MCF 10A (cell line): ENCODE measurements at regions not wholly inside any gene's neighbourhood (a gene's known extent, or its start where the extent isn't known, plus 50 kb on each side); places are given as distances from the start of the nearest gene placed in this dataset.
"Not testable (repeated sequence)": the region's sequence is repeated elsewhere in the genome, so short reads cannot be mapped to it uniquely, and the experiment has no call there.

Source experiments
- BruUV-seq: library from RNA; stranded (reverse); fragments of 400-500 nt; replicated peaks from 2 replicates; lab custom pipeline; 2021; lab: Mats Ljungman, UMichigan
- CTCF ChIA-PET: fragments of 300-600 bp; sonication (Branson Sonifier 250); formaldehyde crosslinking; extraction: SDS; loops from one replicate; lab custom pipeline; 2021; ENCODE audit warnings: antibody characterized with exemption, inconsistent platforms; lab: Yijun Ruan, JAX
- POLR2A ChIA-PET: fragments of 300-600, 350-650 bp; sonication (Branson Sonifier 250); formaldehyde crosslinking; extraction: SDS; loops from one replicate; lab custom pipeline; 2020; ENCODE audit warnings: antibody characterized with exemption, inconsistent platforms; lab: Yijun Ruan, JAX
- DNase-seq: peaks from one replicate; pipeline ENCODE4 v3.0.0-alpha.2; 2018; ENCODE audit not compliant: unreplicated experiment
- H3K27ac Mint-ChIP-seq: one replicate; pipeline ENCODE4 v1.8.0; 2022; ENCODE audit warnings: mild to moderate bottlenecking, low read depth, mixed read lengths; ENCODE audit not compliant: unreplicated experiment
- H3K27me3 Mint-ChIP-seq: one replicate; pipeline ENCODE4 v1.8.0; 2022; ENCODE audit warnings: mixed read lengths; ENCODE audit not compliant: insufficient read depth, unreplicated experiment
- H3K36me3 Mint-ChIP-seq: one replicate; pipeline ENCODE4 v1.8.0; 2022; ENCODE audit warnings: mild to moderate bottlenecking, moderate library complexity, mixed read lengths; ENCODE audit not compliant: insufficient read depth, unreplicated experiment
- H3K4me1 Mint-ChIP-seq: one replicate; pipeline ENCODE4 v1.8.0; 2022; ENCODE audit warnings: mixed read lengths; ENCODE audit not compliant: insufficient read depth, unreplicated experiment
- H3K4me3 Mint-ChIP-seq: one replicate; pipeline ENCODE4 v1.8.0; 2022; ENCODE audit warnings: mild to moderate bottlenecking, moderate library complexity, mixed read lengths; ENCODE audit not compliant: unreplicated experiment
- H3K9me3 Mint-ChIP-seq: one replicate; pipeline ENCODE4 v1.8.0; 2022; ENCODE audit warnings: mixed read lengths; ENCODE audit not compliant: unreplicated experiment
- CTCF ChIP-seq: fragments of 200-600 bp; IDR thresholded peaks from one replicate; pipeline ENCODE4 v1.8.0; 2022; ENCODE audit warnings: antibody characterized with exemption, mild to moderate bottlenecking; ENCODE audit not compliant: unreplicated experiment
- intact Hi-C: fragments of 100-400 bp; cut with micrococcal nuclease; formaldehyde crosslinking; loops from 2 replicates; pipeline ENCODE4 v1.14.1; 2022

GRCh38 chr7:149604521-149604920 lies 106.9 kb upstream of the ZNF746 start:
- intact Hi-C loops = no loop called here
- Mint-ChIP-seq H3K27me3 (no peaks in the 10 kb centered on the region), H3K36me3 (peaks cover 34% of the 10 kb centered on the region), H3K4me1 (peaks cover 6% of the 10 kb centered on the region), H3K4me3 (no peak overlapping the region), H3K9me3 (no peaks in the 10 kb centered on the region), H3K27ac (no peak overlapping the region)
- no peak for TF ChIP-seq CTCF
- no TSS peak for BruUV-seq
- ChIA-PET CTCF (interaction anchor here (0.6 kb wide), 2 partner anchors 148 to 815 kb away, joined by 3 read pairs; no protein-coding TSS in a partner anchor), POLR2A (interaction anchor here (1.9 kb wide), 1 partner anchor 19 kb away, joined by 4 read pairs; no protein-coding TSS in a partner anchor)
- DNase-seq = no peak

DNA sequence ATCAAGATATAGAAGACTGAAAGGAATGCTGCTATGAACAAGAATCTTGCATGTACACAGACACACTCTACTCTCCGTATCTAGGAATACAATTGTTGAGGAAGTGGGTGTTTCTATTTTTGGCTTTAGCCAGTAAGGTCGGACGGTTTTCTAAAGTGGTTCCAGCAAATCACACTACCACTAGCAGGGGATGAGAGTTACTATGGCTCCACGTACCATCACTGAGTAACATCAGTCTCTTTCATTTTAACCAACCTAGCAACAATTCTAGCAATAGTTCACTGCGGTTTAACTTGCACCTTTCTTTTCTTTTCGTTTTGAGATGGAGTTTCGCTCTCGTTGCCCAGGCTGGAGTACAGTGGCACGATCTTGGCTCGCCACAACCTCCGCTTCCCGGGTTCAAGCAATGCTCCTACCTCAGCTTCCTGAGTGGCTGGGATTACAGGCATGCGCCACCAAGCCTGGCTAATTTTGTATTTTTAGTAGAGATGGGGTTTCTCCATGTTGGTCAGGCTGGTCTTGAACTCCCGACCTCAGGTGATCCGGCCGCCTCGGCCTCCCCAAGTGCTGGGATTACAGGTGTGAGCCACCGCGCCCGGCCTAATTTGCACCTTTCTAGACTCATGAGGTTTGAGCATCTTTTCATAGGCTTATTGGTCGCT lies 103.2 kb upstream of the ZNF746 start:
- H3K4me3 Mint-ChIP-seq, DNase-seq, BruUV-seq, H3K27ac Mint-ChIP-seq, H3K4me1 Mint-ChIP-seq, H3K9me3 Mint-ChIP-seq, intact Hi-C loops, POLR2A ChIA-PET, H3K27me3 Mint-ChIP-seq: not testable (repeated sequence)
- H3K36me3 Mint-ChIP-seq = peaks cover 48% of the 10 kb centered on the region
- CTCF ChIA-PET = interaction anchor here (0.8 kb wide), 1 partner anchor 62 kb away, joined by 3 read pairs; no protein-coding TSS in a partner anchor

GRCh38 chr7:149599636-149600206 lies 102.1 kb upstream of the ZNF746 start:
- Mint-ChIP-seq H3K4me3 (no peak overlapping the region), H3K27me3 (no peaks in the 10 kb centered on the region), H3K36me3 (peaks cover 53% of the 10 kb centered on the region), H3K4me1 (peaks cover 5% of the 10 kb centered on the region), H3K9me3 (no peaks in the 10 kb centered on the region), H3K27ac (peak overlapping the region; percentile 73)
- CTCF ChIA-PET = interaction anchor here (0.7 to 1.4 kb wide), 4 partner anchors 8 to 404 kb away, joined by 3 read pairs; partner anchors contain the start of gene ZNF282
- no peak for DNase-seq
- POLR2A ChIA-PET = no interaction called here
- no peak for TF ChIP-seq CTCF
- intact Hi-C loops = loop anchor here (5.0 kb wide), 2 partner anchors 102 to 287 kb away; partner anchors contain the start of gene ZNF746
- BruUV-seq = no TSS peak

DNA sequence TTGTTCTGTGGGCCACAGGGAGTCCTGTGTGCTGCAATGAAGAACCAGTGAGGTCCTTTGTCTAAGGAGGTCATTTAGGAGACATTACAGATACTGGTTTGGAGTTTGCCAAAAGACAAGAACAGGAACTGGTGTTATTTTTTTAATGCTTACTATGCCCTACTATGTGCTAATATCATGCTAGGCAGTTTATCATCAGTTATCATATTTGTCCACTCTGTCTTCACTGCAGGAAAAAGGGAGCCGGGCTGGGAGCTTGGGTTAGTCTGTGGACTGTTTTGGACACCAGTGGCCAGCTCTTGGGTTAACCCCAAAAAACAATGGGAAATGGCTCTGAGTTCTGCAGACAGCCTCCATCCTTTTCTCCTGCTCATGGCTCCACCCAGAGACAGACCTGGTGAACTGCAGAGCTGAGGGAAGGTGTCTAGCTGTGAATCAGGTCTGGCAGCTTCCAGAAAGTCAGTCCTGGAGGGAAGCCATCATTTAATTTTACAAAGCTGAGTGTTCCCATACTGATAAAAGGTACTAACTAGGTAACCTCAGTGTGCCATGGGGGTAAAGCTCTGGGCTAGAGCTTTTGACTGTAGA lies 101.2 kb upstream of the ZNF746 start:
- no peak overlapping the region for H3K4me3 Mint-ChIP-seq
- intact Hi-C loops = loop anchor here (5.0 kb wide), 2 partner anchors 102 to 287 kb away; partner anchors contain the start of gene ZNF746

GRCh38 chr7:149597789-149598188 lies 100.2 kb upstream of the ZNF746 start:
- H3K4me1 Mint-ChIP-seq, DNase-seq, H3K9me3 Mint-ChIP-seq, BruUV-seq, H3K27me3 Mint-ChIP-seq, H3K4me3 Mint-ChIP-seq, H3K27ac Mint-ChIP-seq: not testable (repeated sequence)
- intact Hi-C loops = loop anchor here (5.0 kb wide), 2 partner anchors 100 to 285 kb away; partner anchors contain the start of gene ZNF746
- POLR2A ChIA-PET = interaction anchor here (0.7 kb wide), 1 partner anchor 8 kb away, joined by 4 read pairs; no protein-coding TSS in a partner anchor
- CTCF ChIA-PET = interaction anchor here (1.1 to 1.2 kb wide), 2 partner anchors 144 to 288 kb away, joined by 4 to 5 read pairs; no protein-coding TSS in a partner anchor
- peaks cover 63% of the 10 kb centered on the region for H3K36me3 Mint-ChIP-seq

More for the DNA sequence above, 101.2 kb upstream of the ZNF746 start:
- Mint-ChIP-seq H3K27ac (peak overlapping the region; percentile 73), H3K9me3 (no peaks in the 10 kb centered on the region), H3K36me3 (peaks cover 60% of the 10 kb centered on the region), H3K27me3 (no peaks in the 10 kb centered on the region), H3K4me1 (peaks cover 5% of the 10 kb centered on the region)
- peak; percentile 56 for DNase-seq
- ChIA-PET CTCF (interaction anchor here (0.6 to 1.4 kb wide), 6 partner anchors 9 to 1654 kb away, joined by 3 to 5 read pairs (median 4); partner anchors contain the start of gene ZNF282), POLR2A (interaction anchor here (0.7 kb wide), 1 partner anchor 10 kb away, joined by 3 read pairs; no protein-coding TSS in a partner anchor)
- no TSS peak for BruUV-seq
- peak; percentile 47 for TF ChIP-seq CTCF
